CD4-positive, alpha-beta T cell (primary cell): ENCODE measurements at regions not wholly inside any gene's neighbourhood (a gene's known extent, or its start where the extent isn't known, plus 50 kb on each side); places are given as distances from the start of the nearest gene placed in this dataset.

ENCODE experiments used
- ATAC-seq: fragments of 200-7000 bp; cut with Tn5 transposase; one replicate; pipeline ENCODE4 v1.10.0; 2022; ENCODE audit warnings: mild to moderate bottlenecking; ENCODE audit not compliant: poor library complexity
- CTCF ChIA-PET: fragments of 350-600 bp; sonication (Branson Sonifier 250); formaldehyde crosslinking; loops from one replicate; lab custom pipeline; 2021; ENCODE audit warnings: antibody characterized with exemption, inconsistent platforms; lab: Charles Lee
- POLR2A ChIA-PET: fragments of 350-600 bp; sonication (Branson Sonifier 250); formaldehyde crosslinking; loops from one replicate; lab custom pipeline; 2021; ENCODE audit warnings: antibody characterized with exemption, inconsistent platforms; lab: Charles Lee
- DNase-seq, 14 experiments: peaks; one replicate each; pipeline ENCODE4 v3.0.0-alpha.2; 2013 to 2020; ENCODE audit warnings: mixed read lengths in 2 of 14
- H3K27ac ChIP-seq, 2 donors: one replicate each; pipeline versions ENCODE4 v1.5.1 to v1.7.0; 2013; ENCODE audit warnings: low read length in 2 of 2, low read depth in 1 of 2, mild to moderate bottlenecking in 1 of 2
- H3K27me3 ChIP-seq, 2 experiments: 1 replicate in 1 of 2; 2 replicates in 1 of 2; pipeline versions ENCODE4 v1.6.1 to v1.7.0; 2013; ENCODE audit warnings: low read length in 2 of 2, control low read depth in 1 of 2, mild to moderate bottlenecking in 1 of 2, moderate library complexity in 1 of 2; ENCODE audit not compliant: insufficient read depth in 2 of 2, control insufficient read depth in 1 of 2
- H3K36me3 ChIP-seq: one replicate; pipeline ENCODE4 v1.6.1; 2013; ENCODE audit warnings: low read length, control low read depth; ENCODE audit not compliant: insufficient read depth
- H3K4me1 ChIP-seq: one replicate; pipeline ENCODE4 v1.6.1; 2013; ENCODE audit warnings: low read length, control low read depth; ENCODE audit not compliant: insufficient read depth
- H3K4me3 ChIP-seq: one replicate; pipeline ENCODE4 v1.5.1; 2013; ENCODE audit warnings: mild to moderate bottlenecking, low read length, moderate library complexity
- H3K9me3 ChIP-seq, 2 experiments: 1 replicate in 1 of 2; 2 replicates in 1 of 2; pipeline versions ENCODE4 v1.6.1 to v1.7.0; 2013; ENCODE audit warnings: low read length in 2 of 2, mild to moderate bottlenecking in 2 of 2, control low read depth in 1 of 2, moderate library complexity in 1 of 2; ENCODE audit not compliant: control insufficient read depth in 1 of 2, insufficient read depth in 1 of 2
- H3K27ac Mint-ChIP-seq: one replicate; pipeline ENCODE4 v1.8.0; 2020; ENCODE audit warnings: mixed read lengths
- H3K27me3 Mint-ChIP-seq: one replicate; pipeline ENCODE4 v1.8.0; 2021; ENCODE audit warnings: mixed read lengths
- H3K36me3 Mint-ChIP-seq: one replicate; pipeline ENCODE4 v1.8.0; 2021; ENCODE audit warnings: low read depth, mixed read lengths
- H3K4me1 Mint-ChIP-seq: one replicate; pipeline ENCODE4 v1.8.0; 2021; ENCODE audit warnings: low read depth, mixed read lengths
- H3K4me3 Mint-ChIP-seq: one replicate; pipeline ENCODE4 v1.8.0; 2020; ENCODE audit warnings: mild to moderate bottlenecking, mixed read lengths
- H3K9me3 Mint-ChIP-seq: one replicate; pipeline ENCODE4 v1.8.0; 2020; ENCODE audit warnings: mixed read lengths
- intact Hi-C, 2 experiments: fragments of 100-400 bp; cut with DNase I in 1 of 2; cut with micrococcal nuclease in 1 of 2; formaldehyde crosslinking; loops; one replicate each; pipeline versions ENCODE4 v1.15.1 to v1.9.0; 2023 to 2025; cut with DNase I, micrococcal nuclease
- TF ChIP-seq, protein P1 (sequence below): fragments of 200-600 bp; IDR thresholded peaks from one replicate; pipeline ENCODE4 v1.8.0; 2022; ENCODE audit warnings: antibody characterized with exemption, mild to moderate bottlenecking

DNA sequence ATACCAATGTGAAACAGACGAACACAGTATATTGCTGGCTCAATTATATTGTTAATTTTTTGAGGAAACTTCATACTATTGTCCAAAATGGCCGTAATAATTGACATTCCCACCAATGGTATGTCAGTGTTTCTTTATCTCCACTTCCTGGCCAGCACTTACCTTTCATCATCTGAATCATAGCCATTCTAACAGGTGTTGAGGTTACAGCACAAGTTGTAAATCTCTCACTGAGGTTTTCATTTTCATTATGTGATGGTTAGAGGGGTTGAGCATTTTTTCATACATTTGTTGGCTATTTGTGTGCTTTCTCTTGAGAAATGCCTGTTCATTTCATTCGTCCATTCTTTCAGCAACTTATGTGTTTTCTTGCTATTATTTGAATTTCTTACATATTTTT is 824.0 kb downstream of the UQCRFS1 start:
- peaks cover 0 to 21% of the 10 kb centered on the region in 2 experiments for H3K9me3 ChIP-seq
- TF ChIP-seq, protein P1, sequence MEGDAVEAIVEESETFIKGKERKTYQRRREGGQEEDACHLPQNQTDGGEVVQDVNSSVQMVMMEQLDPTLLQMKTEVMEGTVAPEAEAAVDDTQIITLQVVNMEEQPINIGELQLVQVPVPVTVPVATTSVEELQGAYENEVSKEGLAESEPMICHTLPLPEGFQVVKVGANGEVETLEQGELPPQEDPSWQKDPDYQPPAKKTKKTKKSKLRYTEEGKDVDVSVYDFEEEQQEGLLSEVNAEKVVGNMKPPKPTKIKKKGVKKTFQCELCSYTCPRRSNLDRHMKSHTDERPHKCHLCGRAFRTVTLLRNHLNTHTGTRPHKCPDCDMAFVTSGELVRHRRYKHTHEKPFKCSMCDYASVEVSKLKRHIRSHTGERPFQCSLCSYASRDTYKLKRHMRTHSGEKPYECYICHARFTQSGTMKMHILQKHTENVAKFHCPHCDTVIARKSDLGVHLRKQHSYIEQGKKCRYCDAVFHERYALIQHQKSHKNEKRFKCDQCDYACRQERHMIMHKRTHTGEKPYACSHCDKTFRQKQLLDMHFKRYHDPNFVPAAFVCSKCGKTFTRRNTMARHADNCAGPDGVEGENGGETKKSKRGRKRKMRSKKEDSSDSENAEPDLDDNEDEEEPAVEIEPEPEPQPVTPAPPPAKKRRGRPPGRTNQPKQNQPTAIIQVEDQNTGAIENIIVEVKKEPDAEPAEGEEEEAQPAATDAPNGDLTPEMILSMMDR: no peak
- POLR2A ChIA-PET: no interaction called here
- Mint-ChIP-seq H3K4me3 (no peak overlapping the region), H3K9me3 (no peaks in the 10 kb centered on the region), H3K27me3 (no peaks in the 10 kb centered on the region), H3K27ac (no peak overlapping the region), H3K4me1 (peaks cover 6% of the 10 kb centered on the region), H3K36me3 (no peaks in the 10 kb centered on the region)
- DNase-seq (no peak), ATAC-seq (no peak)
- CTCF ChIA-PET: no interaction called here
- H3K27me3 ChIP-seq: no peaks in the 10 kb centered on the region
- H3K27ac ChIP-seq: no peak overlapping the region
- no peaks in the 10 kb centered on the region for H3K4me1 ChIP-seq
- intact Hi-C loops: no loop called here
- no peaks in the 10 kb centered on the region for H3K36me3 ChIP-seq
- no peak overlapping the region for H3K4me3 ChIP-seq

DNA sequence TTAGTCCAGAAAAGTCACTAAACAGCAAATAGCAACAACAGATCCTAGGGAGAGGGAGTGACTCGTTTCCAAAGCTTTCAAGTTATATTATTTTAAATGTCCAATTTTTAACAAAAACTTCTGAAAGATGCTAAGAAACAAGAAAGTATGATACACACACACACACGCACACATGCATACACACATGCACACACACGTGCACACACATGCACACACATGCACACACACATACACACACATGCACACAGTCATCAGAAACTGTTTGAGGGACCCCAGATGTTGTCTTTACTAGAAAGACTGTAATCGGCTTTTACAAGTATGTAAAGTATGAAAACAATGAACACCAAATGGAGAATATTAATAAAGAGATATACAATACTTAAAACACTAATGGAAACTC is 825.4 kb downstream of the UQCRFS1 start:
- no peak overlapping the region for H3K27ac ChIP-seq
- H3K9me3 ChIP-seq: peaks cover 0 to 17% of the 10 kb centered on the region in 2 experiments
- ChIA-PET POLR2A (no interaction called here), CTCF (no interaction called here)
- Mint-ChIP-seq H3K9me3 (no peaks in the 10 kb centered on the region), H3K27me3 (no peaks in the 10 kb centered on the region), H3K36me3 (no peaks in the 10 kb centered on the region), H3K4me3 (no peak overlapping the region), H3K27ac (no peak overlapping the region), H3K4me1 (no peaks in the 10 kb centered on the region)
- H3K27me3 ChIP-seq: no peaks in the 10 kb centered on the region
- intact Hi-C loops: no loop called here
- ATAC-seq: no peak
- no peaks in the 10 kb centered on the region for H3K4me1 ChIP-seq
- DNase-seq: no peak
- H3K36me3 ChIP-seq: no peaks in the 10 kb centered on the region
- no peak overlapping the region for H3K4me3 ChIP-seq
- TF ChIP-seq, protein P1: no peak

DNA sequence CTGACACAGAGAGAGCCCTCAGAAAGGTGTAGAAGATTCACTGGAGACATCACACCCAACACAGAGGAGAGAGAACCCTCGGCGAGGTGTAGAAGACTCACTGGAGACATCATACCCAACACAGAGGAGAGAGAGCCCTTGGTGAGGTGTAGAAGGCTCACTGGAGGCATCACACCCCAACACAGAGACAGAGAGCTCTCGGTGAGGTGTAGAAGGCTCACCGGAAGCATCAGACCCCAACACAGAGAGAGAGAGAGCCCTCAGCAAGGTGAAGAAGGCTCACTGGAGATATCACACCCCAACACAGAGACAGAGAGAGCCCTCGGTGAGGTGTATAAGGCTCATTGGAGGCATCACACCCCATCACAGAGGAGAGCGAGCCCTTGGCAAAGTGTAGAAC is 826.5 kb downstream of the UQCRFS1 start:
- intact Hi-C loops: no loop called here
- CTCF ChIA-PET: no interaction called here
- no peaks in the 10 kb centered on the region for H3K9me3 Mint-ChIP-seq
- POLR2A ChIA-PET: no interaction called here
- H3K36me3 Mint-ChIP-seq: no peaks in the 10 kb centered on the region
- H3K27me3 ChIP-seq: no peaks in the 10 kb centered on the region
- H3K4me1 Mint-ChIP-seq: no peaks in the 10 kb centered on the region
- H3K36me3 ChIP-seq: no peaks in the 10 kb centered on the region
- no peaks in the 10 kb centered on the region for H3K4me1 ChIP-seq
- no peak overlapping the region for H3K27ac Mint-ChIP-seq
- H3K4me3 ChIP-seq: no peak overlapping the region
- H3K27me3 Mint-ChIP-seq: no peaks in the 10 kb centered on the region
- no peak overlapping the region for H3K27ac ChIP-seq
- ATAC-seq: no peak
- peaks cover 0 to 12% of the 10 kb centered on the region in 2 experiments for H3K9me3 ChIP-seq
- no peak for DNase-seq
- TF ChIP-seq, protein P1: no peak
- no peak overlapping the region for H3K4me3 Mint-ChIP-seq
